ENCODE measurements at regions not wholly inside any gene's neighbourhood (a gene's known extent, or its start where the extent isn't known, plus 50 kb on each side); places are given as distances from the start of the nearest gene placed in this dataset.

GRCh38 chr12:30569426-30569825 is 126.2 kb downstream of the IPO8 start:
- Histone ChIP-seq H3K79me2 (ENCODE audit: insufficient read depth, low read length) (no peaks in the 10 kb centered on the region), H3K27me3 (ENCODE audit: insufficient read depth, low read length, poor library complexity, severe bottlenecking) (no peaks in the 10 kb centered on the region), H3K4me1 (ENCODE audit: insufficient read depth, low read length, poor library complexity, severe bottlenecking) (no peaks in the 10 kb centered on the region), H3K9me3 (ENCODE audit: insufficient read depth, low read depth, low read length) (no peaks in the 10 kb centered on the region), H3K36me3 (ENCODE audit: insufficient read depth, low read length) (no peaks in the 10 kb centered on the region), H3K9me2 (replicated peaks; ENCODE audit: low read depth, low read length) (no peaks in the 10 kb centered on the region), H4K20me1 (ENCODE audit: insufficient read depth, low read length, poor library complexity, severe bottlenecking) (no peaks in the 10 kb centered on the region), H3F3A (ENCODE audit: low read depth) (no peaks in the 10 kb centered on the region), H3K9ac (ENCODE audit: low read depth, low read length, poor library complexity, severe bottlenecking) (no peak overlapping the region), H2AFZ (ENCODE audit: low read length) (no peak overlapping the region), H3K4me3 (ENCODE audit: low read length, poor library complexity, severe bottlenecking) (no peak overlapping the region), H3K4me2 (ENCODE audit: low read depth, low read length, poor library complexity, severe bottlenecking) (no peak overlapping the region)
- TF ChIP-seq CTCF (conservative IDR thresholded peaks at IDR 0.05; ENCODE audit: low read length) (no peak), EZH2phosphoT487 (IDR thresholded peaks at IDR 0.05; ENCODE audit: borderline replicate concordance) (no peak)

GRCh38 chr12:30568453-30568852 is 127.2 kb downstream of the IPO8 start:
- Histone ChIP-seq H3K4me2 (ENCODE audit: low read depth, low read length, poor library complexity, severe bottlenecking) (no peak overlapping the region), H3F3A (ENCODE audit: low read depth) (no peaks in the 10 kb centered on the region), H3K4me1 (ENCODE audit: insufficient read depth, low read length, poor library complexity, severe bottlenecking) (no peaks in the 10 kb centered on the region), H3K27me3 (ENCODE audit: insufficient read depth, low read length, poor library complexity, severe bottlenecking) (no peaks in the 10 kb centered on the region), H3K9me3 (ENCODE audit: insufficient read depth, low read depth, low read length) (no peaks in the 10 kb centered on the region), H4K20me1 (ENCODE audit: insufficient read depth, low read length, poor library complexity, severe bottlenecking) (no peaks in the 10 kb centered on the region), H3K36me3 (ENCODE audit: insufficient read depth, low read length) (no peaks in the 10 kb centered on the region), H2AFZ (ENCODE audit: low read length) (no peak overlapping the region), H3K4me3 (ENCODE audit: low read length, poor library complexity, severe bottlenecking) (no peak overlapping the region), H3K79me2 (ENCODE audit: insufficient read depth, low read length) (no peaks in the 10 kb centered on the region), H3K9me2 (replicated peaks; ENCODE audit: low read depth, low read length) (no peaks in the 10 kb centered on the region), H3K9ac (ENCODE audit: low read depth, low read length, poor library complexity, severe bottlenecking) (no peak overlapping the region)
- TF ChIP-seq EZH2phosphoT487 (IDR thresholded peaks at IDR 0.05; ENCODE audit: borderline replicate concordance): no peak
- TF ChIP-seq CTCF (conservative IDR thresholded peaks at IDR 0.05; ENCODE audit: low read length): no peak

- H3K36me3 ChIP-seq (ENCODE audit: insufficient read depth, low read length): no peaks in the 10 kb centered on the region
- no peak overlapping the region for H3K4me2 ChIP-seq (ENCODE audit: low read depth, low read length, poor library complexity, severe bottlenecking)
- H3K27me3 ChIP-seq (ENCODE audit: insufficient read depth, low read length, poor library complexity, severe bottlenecking): no peaks in the 10 kb centered on the region
- H3K4me1 ChIP-seq (ENCODE audit: insufficient read depth, low read length, poor library complexity, severe bottlenecking): no peaks in the 10 kb centered on the region
- no peaks in the 10 kb centered on the region for H3K79me2 ChIP-seq (ENCODE audit: insufficient read depth, low read length)
- no peaks in the 10 kb centered on the region for H3K9me3 ChIP-seq (ENCODE audit: insufficient read depth, low read depth, low read length)
- H3K9ac ChIP-seq (ENCODE audit: low read depth, low read length, poor library complexity, severe bottlenecking): no peak overlapping the region
- TF ChIP-seq EZH2phosphoT487 (IDR thresholded peaks at IDR 0.05; ENCODE audit: borderline replicate concordance) (no peak), CTCF (conservative IDR thresholded peaks at IDR 0.05; ENCODE audit: low read length) (no peak)
- no peaks in the 10 kb centered on the region for H3K9me2 ChIP-seq (replicated peaks; ENCODE audit: low read depth, low read length)
- H3F3A ChIP-seq (ENCODE audit: low read depth): no peaks in the 10 kb centered on the region
- H4K20me1 ChIP-seq (ENCODE audit: insufficient read depth, low read length, poor library complexity, severe bottlenecking): no peaks in the 10 kb centered on the region
- no peak overlapping the region for H3K4me3 ChIP-seq (ENCODE audit: low read length, poor library complexity, severe bottlenecking)
- no peak overlapping the region for H2AFZ ChIP-seq (ENCODE audit: low read length)
Observed at GRCh38 chr12:30567082-30567481, 128.6 kb downstream of the IPO8 start.

Measured in Loucy (cell line).